ENCODE measurements at regions not wholly inside any gene's neighbourhood (a gene's known extent, or its start where the extent isn't known, plus 50 kb on each side); places are given as distances from the start of the nearest gene placed in this dataset.

GRCh38 chr20:39954621-39955020 is 734.4 kb downstream of the MAFB start:
- TF ChIP-seq CTCF (conservative IDR thresholded peaks at IDR 0.05) (no peak), EZH2 (IDR thresholded peaks at IDR 0.05; ENCODE audit: low read depth) (no peak)
